ENCODE measurements at regions not wholly inside any gene's neighbourhood (a gene's known extent, or its start where the extent isn't known, plus 50 kb on each side); places are given as distances from the start of the nearest gene placed in this dataset.

DNA sequence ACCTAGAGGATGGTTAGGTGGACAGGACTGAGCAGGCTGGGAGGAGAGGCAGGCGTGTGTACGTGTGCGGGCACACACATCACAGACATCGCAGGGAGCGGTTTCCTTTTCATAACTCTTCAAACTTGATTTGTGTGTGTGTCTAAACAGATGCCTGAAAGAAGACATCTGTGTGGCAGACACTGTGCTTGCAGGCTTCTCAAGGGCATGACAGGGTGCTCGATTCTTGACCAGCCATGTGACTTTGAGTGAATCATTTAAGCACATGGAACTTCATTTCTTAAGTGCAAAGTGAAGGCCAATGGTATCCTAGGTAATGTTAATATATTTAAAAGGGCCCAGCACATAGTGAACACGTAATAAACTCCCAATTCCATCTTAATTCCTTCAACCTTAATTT, 186.5 kb downstream of the SCP2D1 start:
- Histone ChIP-seq H3K27ac (ENCODE audit: control insufficient read depth, insufficient read depth, low read length) (no peak overlapping the region), H3K9ac (ENCODE audit: control insufficient read depth, extremely low read depth, insufficient read depth, low read length) (no peak overlapping the region), H3K27me3 (ENCODE audit: control insufficient read depth, extremely low read depth, insufficient read depth, low read length) (no peaks in the 10 kb centered on the region), H3K9me3 (ENCODE audit: control insufficient read depth, low read depth, low read length) (no peaks in the 10 kb centered on the region), H2AFZ (ENCODE audit: control insufficient read depth, low read length) (no peak overlapping the region), H3K4me2 (ENCODE audit: control insufficient read depth, extremely low read depth, insufficient read depth, low read depth, low read length) (no peak overlapping the region), H3K79me2 (ENCODE audit: control insufficient read depth, insufficient read depth, low read length) (no peaks in the 10 kb centered on the region), H3K36me3 (ENCODE audit: control insufficient read depth in 2 of 2, extremely low read depth in 1 of 2, insufficient read depth in 2 of 2, low read length in 2 of 2) (no peaks in the 10 kb centered on the region), H3K4me1 (ENCODE audit: control insufficient read depth, extremely low read depth, insufficient read depth, low read length) (no peaks in the 10 kb centered on the region), H4K20me1 (ENCODE audit: control insufficient read depth, extremely low read depth, insufficient read depth, low read length) (no peaks in the 10 kb centered on the region), H3K9me1 (ENCODE audit: control insufficient read depth, extremely low read depth, insufficient read depth, low read length) (no peaks in the 10 kb centered on the region), H3K4me3 (ENCODE audit: control insufficient read depth in 2 of 3, extremely low read depth in 1 of 3, insufficient read depth in 2 of 3, low read depth in 1 of 3, low read length in 3 of 3) (no peak overlapping the region)
- FAIRE-seq (no peak), DNase-seq (ENCODE audit: low read depth, low spot score) (no peak)
- dilution Hi-C loops (cut with MboI; ENCODE audit: extremely low pct_ligation_motif_present, low sequenced_read_pairs), result no loop called here
- TF ChIP-seq, protein P1, sequence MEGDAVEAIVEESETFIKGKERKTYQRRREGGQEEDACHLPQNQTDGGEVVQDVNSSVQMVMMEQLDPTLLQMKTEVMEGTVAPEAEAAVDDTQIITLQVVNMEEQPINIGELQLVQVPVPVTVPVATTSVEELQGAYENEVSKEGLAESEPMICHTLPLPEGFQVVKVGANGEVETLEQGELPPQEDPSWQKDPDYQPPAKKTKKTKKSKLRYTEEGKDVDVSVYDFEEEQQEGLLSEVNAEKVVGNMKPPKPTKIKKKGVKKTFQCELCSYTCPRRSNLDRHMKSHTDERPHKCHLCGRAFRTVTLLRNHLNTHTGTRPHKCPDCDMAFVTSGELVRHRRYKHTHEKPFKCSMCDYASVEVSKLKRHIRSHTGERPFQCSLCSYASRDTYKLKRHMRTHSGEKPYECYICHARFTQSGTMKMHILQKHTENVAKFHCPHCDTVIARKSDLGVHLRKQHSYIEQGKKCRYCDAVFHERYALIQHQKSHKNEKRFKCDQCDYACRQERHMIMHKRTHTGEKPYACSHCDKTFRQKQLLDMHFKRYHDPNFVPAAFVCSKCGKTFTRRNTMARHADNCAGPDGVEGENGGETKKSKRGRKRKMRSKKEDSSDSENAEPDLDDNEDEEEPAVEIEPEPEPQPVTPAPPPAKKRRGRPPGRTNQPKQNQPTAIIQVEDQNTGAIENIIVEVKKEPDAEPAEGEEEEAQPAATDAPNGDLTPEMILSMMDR (optimal IDR thresholded peaks at IDR 0.05 in 1 of 3, IDR thresholded peaks at IDR 0.05 in 1 of 3, conservative IDR thresholded peaks at IDR 0.05 in 1 of 3; ENCODE audit: extremely low read depth in 1 of 3, insufficient read depth in 2 of 3, low read length in 3 of 3), result no peak
- TF ChIP-seq EZH2 (IDR thresholded peaks at IDR 0.05; ENCODE audit: low read length), result no peak

DNA sequence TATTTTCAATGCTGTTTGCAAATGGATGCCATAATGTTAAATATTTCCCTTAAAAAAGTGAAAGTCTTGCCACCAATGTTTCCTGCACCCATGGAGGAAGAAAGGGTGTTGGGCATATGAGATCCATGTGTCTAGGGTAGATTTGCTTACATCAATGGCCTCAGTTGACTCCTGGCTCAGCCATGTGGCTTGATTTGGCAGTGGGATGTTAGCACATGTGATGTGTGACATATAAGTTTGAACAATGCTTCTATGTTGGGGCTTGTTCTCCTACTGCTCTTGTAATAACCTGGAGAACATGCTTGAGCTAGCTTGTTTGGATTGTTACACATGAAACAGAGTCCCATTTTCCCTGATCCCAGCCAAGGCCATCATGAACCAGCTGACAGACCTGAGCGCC, 187.6 kb downstream of the SCP2D1 start:
- Histone ChIP-seq H3K79me2 (ENCODE audit: control insufficient read depth, insufficient read depth, low read length) (no peaks in the 10 kb centered on the region), H3K27me3 (ENCODE audit: control insufficient read depth, extremely low read depth, insufficient read depth, low read length) (no peaks in the 10 kb centered on the region), H3K4me2 (ENCODE audit: control insufficient read depth, extremely low read depth, insufficient read depth, low read depth, low read length) (no peak overlapping the region), H3K9me1 (ENCODE audit: control insufficient read depth, extremely low read depth, insufficient read depth, low read length) (no peaks in the 10 kb centered on the region), H2AFZ (ENCODE audit: control insufficient read depth, low read length) (no peak overlapping the region), H3K27ac (ENCODE audit: control insufficient read depth, insufficient read depth, low read length) (no peak overlapping the region), H3K36me3 (ENCODE audit: control insufficient read depth in 2 of 2, extremely low read depth in 1 of 2, insufficient read depth in 2 of 2, low read length in 2 of 2) (no peaks in the 10 kb centered on the region), H3K9ac (ENCODE audit: control insufficient read depth, extremely low read depth, insufficient read depth, low read length) (no peak overlapping the region), H4K20me1 (ENCODE audit: control insufficient read depth, extremely low read depth, insufficient read depth, low read length) (no peaks in the 10 kb centered on the region), H3K9me3 (ENCODE audit: control insufficient read depth, low read depth, low read length) (no peaks in the 10 kb centered on the region), H3K4me1 (ENCODE audit: control insufficient read depth, extremely low read depth, insufficient read depth, low read length) (no peaks in the 10 kb centered on the region), H3K4me3 (ENCODE audit: control insufficient read depth in 2 of 3, extremely low read depth in 1 of 3, insufficient read depth in 2 of 3, low read depth in 1 of 3, low read length in 3 of 3) (no peak overlapping the region)
- FAIRE-seq (no peak), DNase-seq (ENCODE audit: low read depth, low spot score) (no peak)
- TF ChIP-seq EZH2 (IDR thresholded peaks at IDR 0.05; ENCODE audit: low read length), result no peak
- TF ChIP-seq, protein P1 (optimal IDR thresholded peaks at IDR 0.05 in 1 of 3, IDR thresholded peaks at IDR 0.05 in 1 of 3, conservative IDR thresholded peaks at IDR 0.05 in 1 of 3; ENCODE audit: extremely low read depth in 1 of 3, insufficient read depth in 2 of 3, low read length in 3 of 3), result no peak
- dilution Hi-C loops (cut with MboI; ENCODE audit: extremely low pct_ligation_motif_present, low sequenced_read_pairs), result no loop called here
